ENCODE measurements at regions not wholly inside any gene's neighbourhood (a gene's known extent, or its start where the extent isn't known, plus 50 kb on each side); places are given as distances from the start of the nearest gene placed in this dataset.

DNA sequence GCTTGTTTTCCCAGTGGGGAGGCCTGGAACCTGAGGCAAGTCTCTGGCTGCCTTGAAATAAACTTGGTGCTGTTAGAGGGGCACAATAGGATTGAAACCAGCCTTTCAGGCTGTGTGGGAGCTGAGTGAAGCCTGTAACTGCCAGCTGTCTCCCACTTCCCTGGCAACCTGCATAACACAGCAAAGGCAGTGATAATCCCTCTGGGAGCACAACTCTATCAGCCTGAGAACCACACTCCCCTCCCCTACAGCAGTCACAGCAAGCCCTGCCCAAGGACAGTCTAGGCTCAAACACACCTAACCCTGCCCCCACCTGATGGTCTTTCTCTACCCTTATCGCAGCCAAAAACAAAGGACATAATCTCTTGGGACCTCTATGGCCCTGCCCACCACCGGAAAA, 683.8 kb upstream of the ATXN8OS start:
- TF ChIP-seq, protein P1, sequence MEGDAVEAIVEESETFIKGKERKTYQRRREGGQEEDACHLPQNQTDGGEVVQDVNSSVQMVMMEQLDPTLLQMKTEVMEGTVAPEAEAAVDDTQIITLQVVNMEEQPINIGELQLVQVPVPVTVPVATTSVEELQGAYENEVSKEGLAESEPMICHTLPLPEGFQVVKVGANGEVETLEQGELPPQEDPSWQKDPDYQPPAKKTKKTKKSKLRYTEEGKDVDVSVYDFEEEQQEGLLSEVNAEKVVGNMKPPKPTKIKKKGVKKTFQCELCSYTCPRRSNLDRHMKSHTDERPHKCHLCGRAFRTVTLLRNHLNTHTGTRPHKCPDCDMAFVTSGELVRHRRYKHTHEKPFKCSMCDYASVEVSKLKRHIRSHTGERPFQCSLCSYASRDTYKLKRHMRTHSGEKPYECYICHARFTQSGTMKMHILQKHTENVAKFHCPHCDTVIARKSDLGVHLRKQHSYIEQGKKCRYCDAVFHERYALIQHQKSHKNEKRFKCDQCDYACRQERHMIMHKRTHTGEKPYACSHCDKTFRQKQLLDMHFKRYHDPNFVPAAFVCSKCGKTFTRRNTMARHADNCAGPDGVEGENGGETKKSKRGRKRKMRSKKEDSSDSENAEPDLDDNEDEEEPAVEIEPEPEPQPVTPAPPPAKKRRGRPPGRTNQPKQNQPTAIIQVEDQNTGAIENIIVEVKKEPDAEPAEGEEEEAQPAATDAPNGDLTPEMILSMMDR (IDR thresholded peaks at IDR 0.05), result no peak
- no peak for TF ChIP-seq POLR2A (IDR thresholded peaks at IDR 0.05)
- 77 to 90% methylated on average over 2 of the region's 2 CpGs for WGBS, 2 donors
- no peak overlapping the region for H3K4me3 ChIP-seq (ENCODE audit: low read depth, poor library complexity, severe bottlenecking)
- intact Hi-C loops (cut with DNase I; ENCODE audit: low total_unique reads), result no loop called here
- DNase-seq (ENCODE audit: low spot score in 2 of 2), result no peak

DNA sequence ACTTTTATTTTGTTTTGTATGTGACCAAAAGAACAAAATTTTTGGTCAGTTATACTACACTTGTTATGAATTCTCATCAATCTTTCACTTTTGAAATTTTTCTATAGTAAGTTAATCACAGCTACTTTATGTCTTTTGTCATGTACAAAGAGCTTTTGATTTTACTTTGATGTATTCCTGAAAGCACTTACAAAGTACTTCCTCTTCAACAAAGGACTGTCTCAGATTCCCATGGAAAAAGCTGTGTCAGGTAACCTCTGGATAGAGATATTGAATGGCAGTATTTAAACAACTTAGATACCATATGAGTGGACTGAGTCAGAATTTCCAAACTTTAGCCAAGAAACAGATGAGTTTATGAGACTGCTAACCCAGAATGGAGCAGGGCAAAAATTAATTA, 689.3 kb upstream of the ATXN8OS start:
- TF ChIP-seq, protein P1 (IDR thresholded peaks at IDR 0.05), result no peak
- TF ChIP-seq POLR2A (IDR thresholded peaks at IDR 0.05), result no peak
- no peak for DNase-seq (ENCODE audit: low spot score in 2 of 2)
- intact Hi-C loops (cut with DNase I; ENCODE audit: low total_unique reads), result no loop called here
- H3K4me3 ChIP-seq (ENCODE audit: low read depth, poor library complexity, severe bottlenecking), result no peak overlapping the region

DNA sequence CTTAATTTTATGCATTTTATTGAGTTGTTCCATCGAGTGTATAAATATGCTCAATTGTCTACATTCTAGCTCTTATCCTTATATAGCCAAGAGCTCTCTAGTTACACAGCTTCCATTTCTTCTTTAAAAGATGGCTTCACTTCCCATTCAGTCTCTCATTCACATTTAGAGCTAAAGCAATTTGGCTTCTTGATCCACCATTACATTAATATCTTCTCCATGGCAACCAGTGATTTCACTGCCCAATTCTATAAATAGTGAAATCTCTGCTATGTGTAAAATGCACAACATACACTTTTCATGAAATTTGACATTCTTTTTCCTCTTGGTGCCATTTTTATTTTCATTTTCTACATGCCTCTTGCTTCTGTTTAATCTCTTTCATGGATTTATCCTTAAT, 696.9 kb upstream of the ATXN8OS start:
- DNase-seq (ENCODE audit: low spot score in 2 of 2), result no peak
- intact Hi-C loops (cut with DNase I; ENCODE audit: low total_unique reads), result no loop called here
- H3K4me3 ChIP-seq (ENCODE audit: low read depth, poor library complexity, severe bottlenecking), result no peak overlapping the region
- 83 to 92% methylated on average over 1 of the region's 1 CpG for WGBS, 2 donors
- TF ChIP-seq, protein P1 (IDR thresholded peaks at IDR 0.05), result no peak
- TF ChIP-seq POLR2A (IDR thresholded peaks at IDR 0.05), result no peak

DNA sequence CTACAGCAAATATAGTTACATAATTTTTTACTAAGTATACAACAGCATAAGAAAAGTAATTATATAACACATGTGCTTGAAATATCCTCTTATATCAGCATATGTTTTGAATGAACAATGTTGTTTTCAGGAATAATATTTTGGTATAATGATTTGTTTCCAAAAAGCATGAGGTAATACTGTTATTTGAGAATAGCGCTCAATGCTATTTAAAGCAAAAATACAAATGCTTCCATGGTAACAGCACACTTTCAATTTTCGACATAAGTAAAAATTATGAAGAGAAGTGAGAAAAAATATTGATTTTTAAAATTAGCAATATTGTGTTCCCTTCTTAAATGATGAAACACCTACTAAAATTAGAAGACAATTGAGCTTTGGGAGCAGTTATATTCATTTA, 715.9 kb upstream of the ATXN8OS start:
- H3K4me3 ChIP-seq (ENCODE audit: low read depth, poor library complexity, severe bottlenecking), result no peak overlapping the region
- no peak for DNase-seq (ENCODE audit: low spot score in 2 of 2)
- intact Hi-C loops (cut with DNase I; ENCODE audit: low total_unique reads), result no loop called here
- TF ChIP-seq POLR2A (IDR thresholded peaks at IDR 0.05), result no peak
- TF ChIP-seq, protein P1 (IDR thresholded peaks at IDR 0.05), result no peak
- WGBS, 2 donors, result 71 to 72% methylated on average over 2 of the region's 2 CpGs

DNA sequence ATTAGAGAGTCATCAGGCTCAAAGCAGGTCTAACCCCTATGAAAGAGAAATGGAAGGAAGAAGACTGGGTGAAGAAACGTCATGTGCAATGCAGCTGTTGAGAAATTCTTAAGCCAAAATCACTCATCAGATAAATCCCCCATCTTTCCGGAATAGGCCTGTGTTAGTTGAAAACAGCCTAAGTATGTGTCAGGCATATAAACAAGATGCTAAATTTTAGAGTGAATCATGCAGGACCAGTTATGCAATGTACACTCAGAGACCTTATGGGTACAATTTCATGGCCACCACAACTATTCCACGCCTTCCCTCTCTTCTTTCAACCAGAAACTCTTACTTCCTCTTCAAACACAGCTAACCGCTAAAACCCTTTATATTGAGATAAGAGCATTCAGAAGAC, 717.7 kb upstream of the ATXN8OS start:
- DNase-seq (ENCODE audit: low spot score in 2 of 2), result no peak
- intact Hi-C loops (cut with DNase I; ENCODE audit: low total_unique reads), result no loop called here
- TF ChIP-seq POLR2A (IDR thresholded peaks at IDR 0.05), result no peak
- TF ChIP-seq, protein P1 (IDR thresholded peaks at IDR 0.05), result no peak
- 38 to 50% methylated on average over 4 of the region's 4 CpGs for WGBS, 2 donors
- no peak overlapping the region for H3K4me3 ChIP-seq (ENCODE audit: low read depth, poor library complexity, severe bottlenecking)

DNA sequence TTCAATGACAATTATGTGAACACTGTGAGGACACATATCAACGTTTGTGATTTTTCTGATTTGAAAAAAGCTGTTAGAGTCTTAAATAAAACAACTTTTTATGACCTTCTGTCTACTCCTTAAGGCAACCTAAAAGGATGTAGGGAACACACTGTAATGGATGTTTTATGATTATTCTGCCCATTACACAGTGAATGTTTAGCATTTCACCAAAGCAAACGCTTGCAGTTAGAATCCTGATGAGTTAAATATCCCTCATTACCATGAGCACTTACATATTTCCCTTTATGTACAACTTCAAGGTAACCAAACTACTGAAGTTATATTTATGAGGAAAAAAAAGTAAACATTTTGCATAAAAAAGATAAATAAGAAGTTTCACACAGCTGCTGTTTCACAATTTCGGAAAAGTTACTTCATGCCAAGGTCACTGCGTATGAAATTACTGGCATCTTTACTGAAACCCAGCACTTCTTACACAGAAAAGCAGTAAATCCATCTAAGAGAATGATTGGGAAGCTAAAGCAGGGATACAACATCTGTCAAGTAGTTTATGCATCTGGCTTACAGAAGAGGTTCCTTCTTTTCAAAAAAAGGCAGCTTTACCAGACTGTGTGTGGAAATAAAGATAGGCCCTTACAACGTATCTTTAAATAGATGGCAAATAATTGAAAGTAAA, 733.7 kb upstream of the ATXN8OS start:
- intact Hi-C loops (cut with DNase I; ENCODE audit: low total_unique reads), result no loop called here

More for the DNA sequence above, 733.7 kb upstream of the ATXN8OS start:
- H3K4me3 ChIP-seq (ENCODE audit: low read depth, poor library complexity, severe bottlenecking), result no peak overlapping the region
- no peak for DNase-seq (ENCODE audit: low spot score in 2 of 2)
- TF ChIP-seq, protein P1 (IDR thresholded peaks at IDR 0.05), result no peak
- no peak for TF ChIP-seq POLR2A (IDR thresholded peaks at IDR 0.05)
- WGBS, 2 donors, result 49 to 57% methylated on average over 5 of the region's 5 CpGs

All from lower leg skin (tissue), 4 donors.